ENCODE measurements at regions not wholly inside any gene's neighbourhood (a gene's known extent, or its start where the extent isn't known, plus 50 kb on each side); places are given as distances from the start of the nearest gene placed in this dataset.

- no peak for TF ChIP-seq CTCF (IDR thresholded peaks at IDR 0.05)
- TF ChIP-seq POLR2A (IDR thresholded peaks at IDR 0.05), result no peak
Measured at GRCh38 chr5:7043797-7044196, 330.6 kb downstream of the TENT4A start.
